ENCODE measurements at regions not wholly inside any gene's neighbourhood (a gene's known extent, or its start where the extent isn't known, plus 50 kb on each side); places are given as distances from the start of the nearest gene placed in this dataset.

DNA sequence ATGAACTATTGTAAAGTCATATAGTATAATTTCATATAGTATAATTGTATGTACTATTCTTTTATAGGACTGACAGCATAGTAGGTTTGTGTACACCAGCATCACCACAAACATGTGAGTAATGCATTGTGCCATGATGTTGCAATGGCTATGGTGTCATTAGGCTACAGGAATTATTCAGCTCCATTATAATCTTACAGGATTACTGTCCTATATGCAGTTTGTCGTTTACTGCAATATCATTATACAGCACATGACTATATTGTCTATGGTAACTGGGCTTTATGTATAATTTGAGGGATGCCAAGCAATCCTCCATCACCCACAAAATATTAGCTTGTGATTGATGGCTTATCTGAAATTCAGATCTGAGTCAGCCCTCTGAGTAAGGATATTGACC lies 54.2 kb upstream of the PBX1 start:
- TF ChIP-seq, protein P1, sequence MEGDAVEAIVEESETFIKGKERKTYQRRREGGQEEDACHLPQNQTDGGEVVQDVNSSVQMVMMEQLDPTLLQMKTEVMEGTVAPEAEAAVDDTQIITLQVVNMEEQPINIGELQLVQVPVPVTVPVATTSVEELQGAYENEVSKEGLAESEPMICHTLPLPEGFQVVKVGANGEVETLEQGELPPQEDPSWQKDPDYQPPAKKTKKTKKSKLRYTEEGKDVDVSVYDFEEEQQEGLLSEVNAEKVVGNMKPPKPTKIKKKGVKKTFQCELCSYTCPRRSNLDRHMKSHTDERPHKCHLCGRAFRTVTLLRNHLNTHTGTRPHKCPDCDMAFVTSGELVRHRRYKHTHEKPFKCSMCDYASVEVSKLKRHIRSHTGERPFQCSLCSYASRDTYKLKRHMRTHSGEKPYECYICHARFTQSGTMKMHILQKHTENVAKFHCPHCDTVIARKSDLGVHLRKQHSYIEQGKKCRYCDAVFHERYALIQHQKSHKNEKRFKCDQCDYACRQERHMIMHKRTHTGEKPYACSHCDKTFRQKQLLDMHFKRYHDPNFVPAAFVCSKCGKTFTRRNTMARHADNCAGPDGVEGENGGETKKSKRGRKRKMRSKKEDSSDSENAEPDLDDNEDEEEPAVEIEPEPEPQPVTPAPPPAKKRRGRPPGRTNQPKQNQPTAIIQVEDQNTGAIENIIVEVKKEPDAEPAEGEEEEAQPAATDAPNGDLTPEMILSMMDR (IDR thresholded peaks at IDR 0.05): no peak
- TF ChIP-seq POLR2A (IDR thresholded peaks at IDR 0.05): no peak
